ENCODE measurements at regions not wholly inside any gene's neighbourhood (a gene's known extent, or its start where the extent isn't known, plus 50 kb on each side); places are given as distances from the start of the nearest gene placed in this dataset.

DNA sequence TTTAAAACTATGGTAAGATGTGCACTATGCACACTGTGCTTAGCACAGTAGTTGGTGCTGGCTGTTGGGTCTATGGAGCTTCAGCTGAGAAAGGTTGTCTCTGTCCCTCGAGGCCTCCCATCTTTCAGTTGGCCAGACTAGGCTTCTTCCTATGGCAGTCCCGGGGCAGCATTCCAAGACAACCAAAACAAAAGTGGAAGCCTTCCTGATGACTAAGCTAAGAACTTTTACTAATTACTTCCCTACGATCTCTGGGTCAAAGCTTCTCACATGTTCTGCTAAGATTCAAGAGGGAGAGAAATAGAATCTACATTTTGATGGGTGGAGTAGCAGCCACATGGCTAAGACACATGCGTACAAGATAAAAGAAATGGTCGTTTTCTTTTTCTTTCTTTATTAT lies 342.8 kb downstream of the TUSC7 start:
- TF ChIP-seq, protein P1, sequence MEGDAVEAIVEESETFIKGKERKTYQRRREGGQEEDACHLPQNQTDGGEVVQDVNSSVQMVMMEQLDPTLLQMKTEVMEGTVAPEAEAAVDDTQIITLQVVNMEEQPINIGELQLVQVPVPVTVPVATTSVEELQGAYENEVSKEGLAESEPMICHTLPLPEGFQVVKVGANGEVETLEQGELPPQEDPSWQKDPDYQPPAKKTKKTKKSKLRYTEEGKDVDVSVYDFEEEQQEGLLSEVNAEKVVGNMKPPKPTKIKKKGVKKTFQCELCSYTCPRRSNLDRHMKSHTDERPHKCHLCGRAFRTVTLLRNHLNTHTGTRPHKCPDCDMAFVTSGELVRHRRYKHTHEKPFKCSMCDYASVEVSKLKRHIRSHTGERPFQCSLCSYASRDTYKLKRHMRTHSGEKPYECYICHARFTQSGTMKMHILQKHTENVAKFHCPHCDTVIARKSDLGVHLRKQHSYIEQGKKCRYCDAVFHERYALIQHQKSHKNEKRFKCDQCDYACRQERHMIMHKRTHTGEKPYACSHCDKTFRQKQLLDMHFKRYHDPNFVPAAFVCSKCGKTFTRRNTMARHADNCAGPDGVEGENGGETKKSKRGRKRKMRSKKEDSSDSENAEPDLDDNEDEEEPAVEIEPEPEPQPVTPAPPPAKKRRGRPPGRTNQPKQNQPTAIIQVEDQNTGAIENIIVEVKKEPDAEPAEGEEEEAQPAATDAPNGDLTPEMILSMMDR (IDR thresholded peaks at IDR 0.05; ENCODE audit: insufficient read depth, low read depth, low read length), result no peak
- no peak for TF ChIP-seq EZH2 (IDR thresholded peaks at IDR 0.05; ENCODE audit: insufficient read depth, low read length)

Measured in astrocyte (in vitro differentiated cells and primary cell).